Femur (tissue), 1 donor: ENCODE measurements at regions not wholly inside any gene's neighbourhood (a gene's known extent, or its start where the extent isn't known, plus 50 kb on each side); places are given as distances from the start of the nearest gene placed in this dataset.
"Not testable (repeated sequence)": the region's sequence is repeated elsewhere in the genome, so short reads cannot be mapped to it uniquely, and the experiment has no call there.

ENCODE experiments used
- DNase-seq: peaks from one replicate; pipeline ENCODE4 v3.0.0-alpha.2; 2017

DNA sequence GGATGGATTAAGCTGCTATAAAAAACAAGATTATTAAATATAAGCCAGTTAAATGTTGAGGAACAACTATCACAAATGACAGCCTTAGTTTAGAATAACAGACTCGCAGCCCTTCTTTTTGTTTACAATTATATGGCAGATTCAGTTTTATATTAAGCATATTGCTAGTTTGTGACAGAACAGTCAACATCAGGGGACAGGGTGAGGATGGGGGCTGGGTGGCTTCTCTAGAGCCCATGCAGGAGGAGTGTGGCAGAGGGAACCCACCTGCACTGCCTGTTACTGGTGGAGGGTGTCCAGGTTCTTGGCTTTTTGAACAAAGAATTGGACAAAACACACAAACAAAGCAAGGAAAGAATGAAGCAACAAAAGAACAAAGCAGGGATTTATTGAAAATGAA, 799.7 kb downstream of the PRIM2 start:
- DNase-seq: not testable (repeated sequence)

DNA sequence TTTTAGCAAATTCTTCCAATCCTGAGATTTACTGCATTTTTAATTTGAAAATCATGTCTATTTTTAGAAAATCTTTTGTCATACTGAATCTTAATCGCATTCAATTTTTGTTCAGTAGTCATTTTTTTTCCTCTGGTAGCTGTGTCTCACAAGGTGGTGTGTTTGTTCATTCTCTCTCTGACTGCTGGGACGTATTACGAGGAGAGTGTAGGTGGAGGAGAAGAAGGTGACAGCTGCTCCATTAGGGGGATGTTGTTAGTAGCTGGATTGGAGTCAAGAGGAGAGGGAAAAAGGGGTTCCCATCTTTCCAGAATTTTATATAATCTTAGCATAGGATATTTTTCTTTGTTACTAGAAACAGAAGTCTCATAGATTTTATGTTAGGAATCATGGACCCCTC, 804.2 kb downstream of the PRIM2 start:
- DNase-seq: not testable (repeated sequence)

DNA sequence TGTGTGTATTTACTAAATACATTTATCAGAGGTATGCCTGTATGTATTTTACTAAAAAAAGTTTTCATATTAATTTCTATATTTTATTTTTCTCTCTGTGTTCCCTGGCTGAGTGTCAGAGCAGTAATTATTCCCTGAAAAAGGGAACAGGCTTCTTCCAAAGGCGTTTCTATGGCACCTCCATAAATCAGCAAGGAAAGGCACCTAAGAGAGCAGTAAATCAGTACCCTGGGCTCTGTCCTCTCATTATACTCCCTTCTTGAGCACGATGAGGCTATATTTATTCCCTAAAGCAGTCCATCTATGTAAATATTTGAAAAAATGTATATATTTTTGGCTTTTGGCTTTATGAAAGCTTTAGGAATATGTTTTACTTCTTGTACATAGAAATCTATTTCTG, 806.3 kb downstream of the PRIM2 start:
- not testable (repeated sequence) for DNase-seq

DNA sequence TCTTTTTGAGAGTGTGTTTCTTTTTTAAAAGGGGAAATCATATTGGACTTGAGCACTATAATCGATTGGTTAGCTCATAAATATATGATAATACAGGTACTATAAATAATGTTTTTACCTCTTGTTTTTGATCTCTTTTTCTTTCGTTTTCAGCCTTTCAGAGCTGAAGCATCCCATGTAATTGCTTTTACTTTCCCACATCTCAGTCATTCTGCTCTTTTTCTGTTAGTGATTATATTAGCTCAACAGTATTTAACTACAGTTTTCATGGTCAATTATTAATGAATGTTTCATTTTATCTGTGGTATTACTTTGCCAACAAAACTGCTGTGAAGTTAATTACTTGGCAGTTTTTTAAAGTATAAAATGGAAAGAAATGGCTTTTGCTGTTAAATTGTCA, 811.1 kb downstream of the PRIM2 start:
- DNase-seq: not testable (repeated sequence)

DNA sequence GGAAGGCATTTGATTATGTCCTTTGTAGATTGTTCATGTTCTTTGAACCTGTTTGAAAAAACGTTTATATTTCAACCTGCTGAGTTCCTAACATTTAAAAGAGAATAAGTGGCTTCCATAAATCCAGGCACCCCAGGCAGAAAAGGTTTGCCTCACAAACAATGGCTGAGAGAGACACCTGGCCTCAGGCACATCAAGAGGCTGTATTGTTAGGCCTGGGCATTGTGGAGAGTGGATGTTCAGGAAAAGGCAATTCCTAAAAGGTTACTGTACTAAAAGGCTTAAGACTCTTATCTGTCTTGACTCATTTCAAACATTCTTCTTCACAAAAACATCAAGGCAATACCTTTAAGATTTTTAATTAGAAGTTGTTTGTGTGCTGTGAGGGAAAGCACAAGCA, 811.7 kb downstream of the PRIM2 start:
- DNase-seq: not testable (repeated sequence)

DNA sequence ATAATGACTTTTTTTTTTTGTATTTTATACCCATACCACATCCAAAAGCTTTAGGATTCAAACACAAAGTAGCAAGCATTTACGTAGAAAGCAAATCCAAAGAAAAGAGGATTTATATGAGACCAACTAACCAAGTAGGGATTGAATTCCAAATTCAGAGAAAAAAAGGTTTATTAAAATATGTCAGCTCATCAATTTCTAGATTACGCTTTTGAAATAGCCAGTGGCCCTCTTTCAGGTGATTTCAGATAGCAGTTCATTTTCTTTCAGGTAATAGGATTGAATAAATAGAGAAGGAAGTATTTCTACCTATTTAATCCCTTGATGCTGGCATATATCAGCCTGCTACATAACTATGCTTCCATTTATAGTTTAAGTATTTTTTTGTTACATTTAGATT, 822.3 kb downstream of the PRIM2 start:
- DNase-seq: not testable (repeated sequence)

DNA sequence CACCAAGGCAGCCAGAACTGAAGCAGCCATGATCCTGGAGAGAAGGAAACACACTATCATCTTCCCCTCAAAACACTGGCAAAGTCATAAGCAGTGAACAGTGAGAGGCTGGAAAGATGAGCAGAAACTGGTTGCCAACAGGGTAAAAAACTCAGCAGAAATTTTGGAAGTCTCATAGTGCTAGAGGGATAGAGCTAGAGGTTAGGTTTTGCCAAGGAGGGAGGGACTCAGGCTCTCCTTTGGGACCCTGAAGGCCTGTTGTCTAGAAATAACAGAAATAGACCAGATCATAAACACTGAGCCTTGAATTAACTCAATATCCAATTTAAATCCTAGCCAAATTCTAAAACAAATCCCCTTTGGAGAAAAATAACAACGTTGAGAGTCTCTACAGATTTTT, 853.6 kb downstream of the PRIM2 start:
- DNase-seq: not testable (repeated sequence)

DNA sequence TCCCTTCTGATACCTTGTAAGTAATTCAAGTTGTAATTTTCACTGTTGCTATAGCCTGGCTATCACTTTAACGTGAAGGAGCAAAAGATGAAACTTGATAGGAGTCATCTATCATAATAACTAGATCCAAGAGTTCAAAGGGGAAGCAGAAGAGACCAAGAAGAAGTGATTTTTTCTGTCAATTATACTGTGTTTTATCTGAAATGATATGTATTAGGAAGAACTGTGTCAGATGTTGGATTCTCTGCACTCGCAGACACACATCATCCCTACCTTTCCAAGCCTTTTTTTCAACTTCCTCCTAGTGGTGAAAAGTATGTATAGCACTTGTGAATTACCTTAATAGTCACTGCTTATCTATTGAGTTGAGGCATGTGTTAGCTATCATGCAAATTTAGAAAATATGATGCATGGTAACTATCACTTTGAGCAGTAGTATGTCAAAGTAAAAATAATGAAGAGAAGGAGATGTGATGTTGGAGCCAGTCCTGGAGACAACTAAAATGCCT, 864.2 kb downstream of the PRIM2 start:
- not testable (repeated sequence) for DNase-seq

DNA sequence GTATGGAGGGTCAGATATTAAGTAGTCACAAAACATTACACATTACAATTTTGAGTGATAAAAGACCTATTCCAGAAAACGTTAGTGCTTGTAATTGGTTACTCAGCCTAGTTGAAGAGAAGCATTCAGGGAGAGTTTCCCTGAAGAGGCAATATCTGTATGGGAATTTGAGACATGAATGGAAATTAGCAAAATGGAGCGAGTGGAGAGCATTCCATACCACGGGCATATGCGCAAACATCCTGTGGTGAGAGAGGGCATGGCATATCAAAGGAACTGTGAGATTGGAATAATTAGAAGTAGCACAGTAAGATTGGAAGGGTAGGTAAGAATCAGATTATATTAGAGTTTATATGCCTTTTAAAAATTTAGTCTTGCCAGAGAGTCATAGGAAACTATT, 867.9 kb downstream of the PRIM2 start:
- DNase-seq: not testable (repeated sequence)

DNA sequence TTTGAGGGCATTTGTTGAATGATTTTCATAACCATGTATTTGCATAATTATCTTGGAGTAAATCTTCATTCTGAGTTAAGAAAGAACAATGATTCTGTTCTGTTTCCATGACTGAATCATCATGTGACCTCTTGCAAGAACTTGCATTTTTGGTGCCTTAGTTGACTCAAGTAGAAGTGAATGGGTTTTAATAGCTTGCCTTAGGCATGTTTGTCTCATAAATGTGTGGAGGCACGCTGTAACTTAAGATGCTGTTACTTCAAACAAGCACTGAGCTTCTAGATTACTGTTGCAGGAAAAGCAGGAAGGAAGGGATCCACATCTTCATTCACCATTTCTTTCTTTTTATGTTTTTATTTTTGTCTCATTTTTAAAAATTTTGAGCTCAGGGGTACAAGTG, 875.8 kb downstream of the PRIM2 start:
- not testable (repeated sequence) for DNase-seq

DNA sequence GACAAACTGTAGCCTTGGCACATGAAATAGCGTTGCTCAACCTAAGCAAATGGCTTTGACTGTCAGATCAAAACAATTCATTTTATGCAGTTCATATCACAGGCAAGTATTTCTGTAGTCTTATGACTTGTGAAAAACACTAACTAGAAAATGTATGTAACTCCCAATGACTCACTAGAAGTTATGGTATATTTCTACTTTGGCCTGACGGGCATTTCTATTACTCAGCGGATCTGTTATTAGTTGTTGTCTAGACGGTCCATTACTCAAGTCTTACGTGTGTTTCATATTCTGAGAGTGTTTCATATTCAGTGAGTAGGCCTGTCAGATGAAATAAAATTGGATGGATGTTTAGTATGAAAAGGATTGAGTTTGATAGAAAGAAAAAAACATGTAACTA, 880.9 kb downstream of the PRIM2 start:
- DNase-seq: no peak

DNA sequence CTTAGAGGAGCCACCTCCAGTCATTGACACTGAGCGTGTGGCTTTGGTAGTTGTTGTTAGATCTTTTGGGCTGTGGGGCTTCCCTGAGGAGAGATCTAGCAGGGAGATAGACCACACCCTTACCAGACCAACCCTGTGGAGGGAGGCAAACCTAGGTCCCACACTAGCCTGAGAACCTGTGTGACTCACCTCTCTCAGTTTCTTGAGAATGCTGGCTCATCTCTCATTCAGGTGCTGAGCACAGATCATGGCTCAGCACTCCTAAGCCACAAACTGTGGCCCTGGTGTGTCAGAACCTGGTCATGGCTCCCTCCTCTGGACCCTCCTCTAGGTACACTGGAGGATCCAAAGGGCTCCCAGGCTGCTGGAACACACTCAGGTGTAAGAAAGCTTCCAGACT, 919.7 kb downstream of the PRIM2 start:
- not testable (repeated sequence) for DNase-seq

DNA sequence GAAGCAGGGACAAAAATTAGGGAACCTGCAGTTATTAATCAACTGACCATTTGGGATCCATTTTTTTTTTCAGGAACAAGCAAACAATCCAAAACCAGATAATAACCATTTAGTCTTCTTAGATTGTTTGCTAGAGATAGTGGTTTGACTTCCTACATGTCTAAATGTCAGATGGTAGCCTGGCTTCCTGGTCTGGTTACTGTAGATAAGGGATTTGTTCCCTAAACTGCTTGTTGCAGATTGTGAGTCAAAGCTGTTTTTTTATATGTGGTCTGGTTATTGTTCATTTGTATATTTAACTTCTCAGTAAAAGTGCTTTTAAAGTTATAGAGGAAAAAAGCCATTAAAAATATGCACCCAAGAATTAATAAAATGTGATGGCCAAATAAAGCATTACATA, 921.0 kb downstream of the PRIM2 start:
- not testable (repeated sequence) for DNase-seq

DNA sequence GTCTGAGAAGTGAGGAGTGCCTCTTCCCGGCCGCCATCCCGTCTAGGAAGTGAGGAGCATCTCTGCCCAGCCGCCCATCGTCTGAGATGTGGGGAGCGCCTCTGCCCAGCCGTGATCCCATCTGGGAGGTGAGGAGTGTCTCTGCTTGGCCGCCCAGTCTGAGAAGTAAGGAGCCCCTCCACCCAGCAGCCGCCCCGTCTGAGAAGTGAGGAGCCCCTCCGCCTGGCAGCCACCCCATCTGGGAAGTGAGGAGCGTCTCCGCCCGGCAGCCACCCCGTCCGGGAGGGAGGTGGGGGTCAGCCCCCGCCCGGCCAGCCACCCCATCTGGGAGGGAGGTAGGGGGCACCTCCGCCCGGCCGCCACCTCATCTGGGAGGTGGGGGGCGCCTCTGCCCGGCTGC, 940.2 kb downstream of the PRIM2 start:
- not testable (repeated sequence) for DNase-seq

DNA sequence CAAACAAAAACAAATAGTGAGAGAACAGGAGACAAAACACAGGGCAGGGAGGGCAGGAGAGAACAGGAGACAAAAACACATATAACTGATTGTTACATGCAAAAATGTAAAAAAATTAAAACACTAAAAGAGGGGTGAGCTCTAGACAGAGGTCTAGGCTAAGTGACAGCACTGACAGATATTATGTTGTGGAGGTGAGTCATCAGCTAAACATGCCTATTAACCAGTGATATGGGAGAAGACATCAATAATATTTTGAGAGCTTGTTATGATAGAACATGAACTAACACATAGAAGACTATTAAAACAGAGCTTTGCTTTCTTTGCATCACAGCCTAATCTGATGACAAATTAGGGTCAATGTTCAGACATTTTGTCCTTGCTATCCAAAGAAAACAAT, 972.7 kb downstream of the PRIM2 start:
- DNase-seq: no peak

DNA sequence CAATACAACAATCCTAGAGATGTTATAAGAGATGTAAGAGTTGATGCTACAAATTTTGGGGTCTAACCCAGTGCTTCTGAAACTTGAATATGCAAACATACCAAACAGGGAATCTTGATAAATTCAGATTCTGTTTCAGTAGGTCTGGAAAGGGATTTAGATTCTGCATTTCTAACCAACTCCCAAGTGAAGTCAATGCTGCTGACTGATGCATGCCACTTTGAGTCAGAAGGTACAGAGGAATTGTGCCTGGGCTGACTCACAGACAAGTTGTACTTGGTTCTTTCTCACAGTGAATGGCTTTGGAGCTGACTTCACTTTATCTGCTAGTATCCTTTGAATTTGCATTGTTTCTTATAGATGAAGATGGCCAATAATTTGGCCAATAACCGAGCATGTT, 973.9 kb downstream of the PRIM2 start:
- DNase-seq: not testable (repeated sequence)

DNA sequence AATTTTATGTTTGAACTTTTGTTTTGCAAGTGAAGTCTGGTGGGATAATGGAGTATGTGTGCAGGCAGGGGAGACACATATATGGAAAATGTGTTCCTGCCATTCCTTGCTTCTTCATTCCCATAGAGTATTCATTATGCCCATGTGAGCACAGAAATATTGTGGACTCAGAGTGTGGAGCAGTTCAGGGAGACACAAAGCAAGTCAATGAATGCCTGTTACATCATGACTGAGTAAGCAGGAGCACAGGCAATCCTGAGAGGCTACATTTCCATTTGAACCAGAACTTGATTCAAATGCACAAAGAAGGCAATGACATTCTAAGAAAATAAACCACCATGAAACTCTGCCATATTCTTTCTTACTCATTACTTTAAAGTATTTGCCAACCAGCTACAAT, 990.5 kb downstream of the PRIM2 start:
- DNase-seq: not testable (repeated sequence)

DNA sequence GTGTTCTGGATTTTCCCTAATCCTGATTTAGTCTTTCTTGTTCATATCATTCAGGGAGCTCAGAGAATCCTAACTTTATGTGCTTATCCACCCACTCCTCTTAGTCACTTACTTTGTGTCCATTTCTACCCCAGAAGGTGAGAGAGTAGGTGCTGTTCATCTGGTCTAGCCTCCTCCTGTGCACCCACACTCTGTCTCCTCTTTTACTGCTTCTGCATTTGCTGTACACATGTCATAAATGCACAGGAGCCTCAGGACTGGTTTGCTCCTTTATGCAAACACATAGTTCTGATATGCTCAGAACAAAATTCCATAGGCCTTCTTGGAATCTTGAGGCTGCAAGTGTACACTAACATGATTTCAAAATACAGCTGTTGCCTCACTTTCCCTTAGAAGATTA, 1014.7 kb downstream of the PRIM2 start:
- DNase-seq: not testable (repeated sequence)

DNA sequence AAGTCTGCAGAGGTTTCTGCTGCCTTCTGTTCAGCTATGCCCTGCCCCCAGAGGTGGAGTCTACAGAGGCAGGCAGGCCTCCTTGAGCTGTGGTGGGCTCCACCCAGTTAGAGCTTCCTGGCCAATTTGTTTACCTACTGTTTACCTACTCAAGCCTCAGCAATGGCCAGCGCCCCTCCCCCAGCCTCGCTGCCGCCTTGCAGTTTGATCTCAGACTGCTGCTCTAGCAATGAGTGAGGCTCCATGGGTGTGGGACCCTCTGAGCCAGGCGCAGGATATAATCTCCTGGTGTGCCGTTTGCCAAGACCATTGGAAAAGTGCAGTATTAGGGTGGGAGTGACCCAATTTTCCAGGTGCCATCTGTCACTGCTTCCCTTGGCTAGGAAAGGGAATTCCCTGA, 1024.9 kb downstream of the PRIM2 start:
- not testable (repeated sequence) for DNase-seq

DNA sequence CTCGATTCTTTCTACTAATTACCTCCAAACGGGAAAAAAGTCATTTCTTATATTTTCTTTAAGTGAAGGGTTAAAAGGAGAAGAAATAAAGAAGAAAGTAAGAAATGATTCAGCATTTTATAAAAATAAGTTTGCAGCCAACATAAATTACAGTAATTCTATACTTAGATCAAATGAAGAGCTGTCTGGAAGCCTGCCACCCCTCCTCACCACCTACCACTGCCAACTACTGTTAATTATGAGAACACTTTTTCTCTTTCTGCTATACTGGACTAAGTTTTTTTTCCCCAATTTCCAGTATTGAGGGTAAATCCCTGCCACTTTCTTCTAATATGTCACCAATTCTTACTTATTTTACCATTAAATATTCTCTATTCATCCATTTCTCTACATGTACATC, 1030.1 kb downstream of the PRIM2 start:
- DNase-seq: not testable (repeated sequence)

DNA sequence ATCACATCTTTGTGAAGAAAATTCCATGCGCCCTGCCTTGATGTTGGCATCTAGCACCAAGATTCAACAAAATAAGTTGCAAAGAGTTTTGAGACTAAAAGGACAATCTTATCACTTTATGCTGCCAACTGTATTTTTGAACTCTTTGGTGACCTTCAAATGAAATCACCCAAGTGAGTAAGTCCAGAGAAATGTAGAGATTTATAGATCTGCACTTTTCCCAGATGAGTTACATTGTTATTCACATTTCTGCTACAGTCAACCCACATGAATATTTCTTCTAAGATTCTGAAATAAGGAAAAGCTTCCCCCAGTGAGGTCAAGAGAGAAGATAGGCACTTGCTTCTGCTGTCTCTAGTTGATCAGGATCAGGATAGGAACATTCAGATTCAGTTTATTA, 1034.2 kb downstream of the PRIM2 start:
- DNase-seq: not testable (repeated sequence)

DNA sequence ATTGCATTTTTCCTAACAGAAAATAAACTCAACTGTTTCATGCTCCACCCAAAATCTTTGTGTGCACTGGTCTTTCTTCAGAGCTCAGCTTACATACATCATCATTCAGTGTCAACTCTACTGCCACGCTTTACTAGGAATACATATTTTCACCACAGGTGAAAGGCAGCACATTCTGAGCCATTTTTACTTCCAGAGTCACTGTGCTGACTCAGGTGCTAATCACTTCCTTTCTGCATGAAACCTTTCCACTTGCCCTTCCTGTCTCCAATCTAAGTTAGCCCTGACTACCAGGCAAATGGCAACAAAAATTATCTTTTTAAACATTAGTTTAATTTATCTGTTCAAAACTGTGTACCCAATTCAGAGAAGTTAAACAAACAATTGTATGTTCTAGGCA, 1041.0 kb downstream of the PRIM2 start:
- not testable (repeated sequence) for DNase-seq

DNA sequence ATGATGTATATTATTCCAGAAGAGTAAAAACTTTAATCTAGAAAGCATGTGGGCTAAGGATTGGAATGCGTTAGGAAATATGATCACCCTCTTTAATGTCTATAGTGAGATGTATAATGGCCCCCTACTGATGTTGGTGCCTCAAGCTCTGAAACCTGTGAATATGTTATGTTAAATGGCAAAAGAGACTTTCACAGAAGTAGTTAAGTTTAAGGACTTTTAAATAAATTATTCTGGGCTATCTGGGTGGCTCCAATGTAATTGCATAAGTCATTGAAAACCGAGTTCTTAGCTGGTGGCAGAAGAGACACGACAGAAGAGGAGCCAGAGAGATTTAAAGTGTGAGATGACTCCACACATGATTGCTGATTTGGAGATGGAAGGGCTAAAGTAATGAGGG, 1048.4 kb downstream of the PRIM2 start:
- not testable (repeated sequence) for DNase-seq

DNA sequence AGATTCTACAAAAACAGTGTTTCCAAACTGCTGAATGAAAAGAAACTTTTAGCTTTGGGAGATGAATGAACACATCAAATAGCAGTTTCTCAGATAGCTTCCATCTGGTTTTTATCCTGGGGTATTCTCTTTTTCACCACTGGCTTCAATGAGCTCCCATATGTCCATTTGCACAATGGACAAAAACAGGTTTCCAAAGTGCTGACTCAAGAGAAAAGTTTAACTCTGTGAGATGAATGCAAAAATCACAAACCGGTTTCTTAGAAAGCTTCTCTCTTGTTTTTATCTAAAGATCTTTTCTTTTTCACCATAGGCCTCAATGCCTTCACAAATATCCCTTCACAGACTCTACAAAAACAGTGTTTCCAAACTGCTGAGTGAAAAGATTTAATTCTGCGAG, 1089.2 kb downstream of the PRIM2 start:
- DNase-seq: not testable (repeated sequence)

DNA sequence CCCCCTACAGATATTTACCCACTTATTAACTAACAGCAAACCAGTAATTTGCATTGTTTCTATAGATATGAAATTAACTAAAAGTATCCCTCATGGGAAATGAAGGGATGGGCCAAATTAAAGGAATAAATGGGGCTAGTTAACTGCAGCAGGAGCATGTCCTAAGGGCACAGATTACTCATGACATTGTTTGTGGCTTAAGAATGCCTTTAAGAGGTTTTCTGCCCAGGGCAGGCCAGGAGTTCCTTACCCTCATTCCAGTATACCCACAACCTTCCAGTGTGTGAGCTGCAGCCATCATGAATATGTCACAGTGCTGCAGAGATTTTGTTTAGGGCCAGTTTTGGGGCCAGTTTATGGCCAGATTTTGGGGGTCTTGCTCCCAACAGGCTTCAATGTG, 1101.9 kb downstream of the PRIM2 start:
- no peak for DNase-seq
